Parathyroid adenoma (tissue), 2 donors: ENCODE measurements at regions not wholly inside any gene's neighbourhood (a gene's known extent, or its start where the extent isn't known, plus 50 kb on each side); places are given as distances from the start of the nearest gene placed in this dataset.

Experiments used
- H2AFZ ChIP-seq: fragments of 300-600 bp; sonication (generic); one replicate; pipeline ENCODE4 v1.7.0; 2017; ENCODE audit warnings: antibody characterized with exemption, mild to moderate bottlenecking
- H3K27ac ChIP-seq: fragments of 300-600 bp; sonication (generic); one replicate; pipeline ENCODE4 v1.7.0; 2017
- H3K27me3 ChIP-seq: fragments of 300-600 bp; sonication (generic); one replicate; pipeline ENCODE4 v1.7.0; 2017; ENCODE audit warnings: low read length; ENCODE audit not compliant: control insufficient read depth, insufficient read depth
- H3K36me3 ChIP-seq: fragments of 300-600 bp; sonication (generic); one replicate; pipeline ENCODE4 v1.7.0; 2017; ENCODE audit warnings: low read length; ENCODE audit not compliant: control insufficient read depth, insufficient read depth
- H3K4me1 ChIP-seq: fragments of 300-600 bp; sonication (generic); one replicate; pipeline ENCODE4 v1.7.0; 2017; ENCODE audit warnings: control low read depth
- H3K4me2 ChIP-seq: fragments of 300-600 bp; sonication (generic); one replicate; pipeline ENCODE4 v1.7.0; 2017; ENCODE audit warnings: low read length
- H3K4me3 ChIP-seq: fragments of 300-600 bp; sonication (generic); one replicate; pipeline ENCODE4 v1.7.0; 2017; ENCODE audit warnings: low read depth, low read length
- H3K79me2 ChIP-seq: fragments of 300-600 bp; sonication (generic); one replicate; pipeline ENCODE4 v1.7.0; 2017; ENCODE audit warnings: control low read depth
- H3K9ac ChIP-seq: fragments of 300-600 bp; sonication (generic); one replicate; pipeline ENCODE4 v1.7.0; 2017; ENCODE audit warnings: mild to moderate bottlenecking
- H3K9me3 ChIP-seq: fragments of 300-600 bp; sonication (generic); one replicate; pipeline ENCODE4 v1.7.0; 2017; ENCODE audit warnings: low read length; ENCODE audit not compliant: control insufficient read depth
- TF ChIP-seq, protein P1 (sequence below): fragments of 300-600 bp; sonication (generic); IDR thresholded peaks from one replicate; pipeline ENCODE4 v1.7.0; 2017; ENCODE audit warnings: antibody characterized with exemption, mild to moderate bottlenecking
- donor health status: primary hyperparathyroidism.

DNA sequence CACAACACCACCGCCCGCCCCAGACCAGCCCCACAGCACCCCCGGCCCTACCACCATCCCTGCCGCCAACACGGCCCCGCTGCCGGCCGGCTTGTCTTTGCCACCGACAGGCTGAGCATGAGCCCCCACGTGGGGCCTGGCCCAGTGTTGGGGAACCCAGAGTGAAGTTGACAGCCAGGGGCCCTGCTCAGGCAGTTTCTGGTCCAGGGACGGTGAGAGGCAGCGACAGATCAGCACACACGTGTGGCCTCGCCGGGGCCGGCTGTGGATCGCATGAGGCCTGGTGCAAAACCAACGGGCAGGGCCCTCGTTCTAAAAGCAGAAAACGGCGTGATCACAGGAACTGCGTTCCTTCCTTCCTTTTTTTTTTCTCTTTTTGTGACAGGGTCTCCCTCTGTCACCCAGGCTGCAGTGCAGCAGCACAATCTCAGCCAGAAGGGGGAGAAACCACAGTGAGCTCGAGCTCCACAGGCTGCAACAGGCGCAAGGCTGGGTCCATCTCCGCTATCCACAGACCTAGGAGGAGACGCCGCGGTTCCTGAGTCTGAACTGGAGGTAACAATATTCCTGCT lies 50.5 kb upstream of the FBRSL1 start:
- Histone ChIP-seq H3K4me1 (no peaks in the 10 kb centered on the region), H3K9ac (no peak overlapping the region), H3K4me3 (no peak overlapping the region), H3K9me3 (no peaks in the 10 kb centered on the region), H3K4me2 (no peak overlapping the region), H3K27ac (no peak overlapping the region), H3K36me3 (no peaks in the 10 kb centered on the region), H2AFZ (no peak overlapping the region), H3K79me2 (no peaks in the 10 kb centered on the region), H3K27me3 (no peaks in the 10 kb centered on the region)
- TF ChIP-seq, protein P1, sequence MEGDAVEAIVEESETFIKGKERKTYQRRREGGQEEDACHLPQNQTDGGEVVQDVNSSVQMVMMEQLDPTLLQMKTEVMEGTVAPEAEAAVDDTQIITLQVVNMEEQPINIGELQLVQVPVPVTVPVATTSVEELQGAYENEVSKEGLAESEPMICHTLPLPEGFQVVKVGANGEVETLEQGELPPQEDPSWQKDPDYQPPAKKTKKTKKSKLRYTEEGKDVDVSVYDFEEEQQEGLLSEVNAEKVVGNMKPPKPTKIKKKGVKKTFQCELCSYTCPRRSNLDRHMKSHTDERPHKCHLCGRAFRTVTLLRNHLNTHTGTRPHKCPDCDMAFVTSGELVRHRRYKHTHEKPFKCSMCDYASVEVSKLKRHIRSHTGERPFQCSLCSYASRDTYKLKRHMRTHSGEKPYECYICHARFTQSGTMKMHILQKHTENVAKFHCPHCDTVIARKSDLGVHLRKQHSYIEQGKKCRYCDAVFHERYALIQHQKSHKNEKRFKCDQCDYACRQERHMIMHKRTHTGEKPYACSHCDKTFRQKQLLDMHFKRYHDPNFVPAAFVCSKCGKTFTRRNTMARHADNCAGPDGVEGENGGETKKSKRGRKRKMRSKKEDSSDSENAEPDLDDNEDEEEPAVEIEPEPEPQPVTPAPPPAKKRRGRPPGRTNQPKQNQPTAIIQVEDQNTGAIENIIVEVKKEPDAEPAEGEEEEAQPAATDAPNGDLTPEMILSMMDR: no peak

DNA sequence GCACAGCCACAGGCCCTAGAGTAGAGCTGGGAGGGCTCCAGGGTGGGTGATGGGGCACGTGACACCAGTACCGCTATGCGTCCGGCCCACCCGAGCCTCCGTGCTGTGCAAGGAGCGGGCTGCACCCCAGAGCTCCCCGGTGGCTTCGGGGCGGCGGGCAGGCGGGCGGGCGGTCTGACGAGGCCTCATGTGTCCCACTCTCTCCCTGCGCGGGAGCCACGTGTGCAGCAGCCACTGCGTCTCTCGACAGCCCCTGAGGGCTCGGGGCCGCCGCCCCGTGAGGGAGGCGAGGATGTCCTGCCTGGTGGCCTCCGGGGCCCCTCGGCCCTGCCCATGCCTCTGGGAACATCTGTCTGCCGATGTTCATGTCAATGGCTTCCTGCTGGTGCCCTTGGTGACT lies 51.2 kb upstream of the FBRSL1 start:
- Histone ChIP-seq H3K79me2 (no peaks in the 10 kb centered on the region), H2AFZ (no peak overlapping the region), H3K36me3 (no peaks in the 10 kb centered on the region), H3K9ac (no peak overlapping the region), H3K4me1 (no peaks in the 10 kb centered on the region), H3K27me3 (no peaks in the 10 kb centered on the region), H3K9me3 (no peaks in the 10 kb centered on the region), H3K27ac (no peak overlapping the region), H3K4me3 (no peak overlapping the region), H3K4me2 (no peak overlapping the region)
- TF ChIP-seq, protein P1: no peak

DNA sequence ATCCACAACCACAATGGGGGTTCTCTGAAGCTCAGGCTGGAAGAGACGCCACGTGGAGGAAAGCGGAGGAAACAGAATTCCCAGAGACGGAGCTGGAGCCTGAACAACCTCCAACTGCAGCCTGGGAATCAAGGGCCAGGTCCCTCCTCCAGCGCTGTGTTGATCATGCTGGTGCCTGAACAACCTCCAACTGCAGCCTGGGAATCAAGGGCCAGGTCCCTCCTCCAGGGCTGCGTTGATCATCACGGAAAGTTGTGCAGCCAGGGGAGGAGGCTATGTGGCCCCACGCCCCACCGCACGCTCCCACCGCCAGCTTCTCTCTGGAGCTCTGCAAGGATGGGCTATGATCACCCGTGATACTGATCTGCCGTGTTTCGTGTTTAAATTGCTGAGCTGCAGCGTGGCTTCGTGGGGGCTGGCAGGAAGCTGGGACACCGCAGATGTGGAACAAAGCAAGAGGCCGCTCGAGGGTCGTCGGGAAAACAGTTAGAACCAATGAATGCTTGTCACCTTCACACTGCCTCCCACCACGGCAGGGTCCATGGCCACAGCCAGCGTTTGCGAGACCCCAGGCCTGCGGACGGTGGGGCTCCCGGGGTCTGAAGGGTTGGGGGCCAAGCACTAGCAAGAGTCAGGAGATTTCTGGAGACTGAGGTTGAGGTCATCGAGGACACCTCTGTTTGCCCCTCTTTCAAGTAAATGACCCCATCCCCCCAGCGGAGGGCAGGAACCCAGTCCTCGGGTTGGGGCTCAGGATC lies 51.8 kb upstream of the FBRSL1 start:
- Histone ChIP-seq H3K4me2 (no peak overlapping the region), H3K27me3 (no peaks in the 10 kb centered on the region), H3K4me1 (no peaks in the 10 kb centered on the region), H3K4me3 (no peak overlapping the region), H3K36me3 (no peaks in the 10 kb centered on the region), H2AFZ (no peak overlapping the region), H3K27ac (no peak overlapping the region), H3K9ac (no peak overlapping the region), H3K9me3 (no peaks in the 10 kb centered on the region), H3K79me2 (no peaks in the 10 kb centered on the region)
- TF ChIP-seq, protein P1: no peak

DNA sequence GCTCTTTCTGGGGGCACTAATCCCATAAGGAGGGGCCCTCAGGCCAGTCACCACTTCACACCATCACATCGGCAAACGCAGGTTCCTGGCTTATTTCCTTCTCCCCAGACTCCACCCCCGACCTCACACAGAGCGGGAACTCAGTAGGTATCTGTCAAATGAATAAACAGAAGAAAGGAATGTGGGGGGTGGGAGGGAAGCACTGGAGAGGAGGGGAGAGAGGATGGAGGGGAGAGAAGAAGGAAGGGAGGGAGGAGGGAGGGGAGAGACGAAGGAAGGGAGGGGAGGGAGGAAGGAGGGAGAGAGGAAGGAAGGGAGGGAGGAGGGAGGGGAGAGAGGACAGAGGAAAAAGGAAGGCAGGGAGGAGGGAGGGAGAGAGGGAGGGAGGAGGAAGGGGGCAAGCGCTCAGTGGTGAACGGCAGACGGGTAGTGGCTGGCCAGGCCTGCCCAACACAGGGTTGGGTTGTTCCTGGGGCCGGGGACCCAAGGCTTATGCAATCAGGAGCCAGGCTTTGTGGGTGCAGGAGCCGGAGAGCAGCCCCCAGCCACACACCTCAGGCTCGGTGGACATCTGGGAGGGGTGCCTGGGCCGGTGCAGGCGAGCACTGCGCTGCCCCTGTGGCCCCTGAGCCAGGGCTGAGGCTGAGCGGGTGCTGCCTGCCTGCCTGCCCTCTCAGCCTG lies 52.6 kb upstream of the FBRSL1 start:
- Histone ChIP-seq H3K9me3 (no peaks in the 10 kb centered on the region), H3K4me2 (no peak overlapping the region), H3K36me3 (no peaks in the 10 kb centered on the region), H3K4me3 (no peak overlapping the region), H3K9ac (no peak overlapping the region), H3K79me2 (no peaks in the 10 kb centered on the region), H3K27me3 (no peaks in the 10 kb centered on the region), H3K4me1 (no peaks in the 10 kb centered on the region), H2AFZ (no peak overlapping the region), H3K27ac (no peak overlapping the region)
- TF ChIP-seq, protein P1: no peak
